AG04450 (cell line): ENCODE measurements at regions not wholly inside any gene's neighbourhood (a gene's known extent, or its start where the extent isn't known, plus 50 kb on each side); places are given as distances from the start of the nearest gene placed in this dataset.

Experiments
- CTCF ChIA-PET: fragments of 300-600, 350-600 bp; formaldehyde crosslinking; extraction: SDS; loops from one replicate; lab custom pipeline; 2022; ENCODE audit warnings: antibody characterized with exemption, inconsistent platforms; lab: Charles Lee
- POLR2A ChIA-PET: fragments of 350-600 bp; formaldehyde crosslinking; extraction: SDS; loops from one replicate; lab custom pipeline; 2021; ENCODE audit warnings: antibody characterized with exemption, inconsistent platforms; lab: Yijun Ruan, JAX
- DNase-seq: peaks from one replicate; pipeline ENCODE4 v3.0.0-alpha.2; 2011; ENCODE audit warnings: low read depth, low spot score
- H3K27ac ChIP-seq: one replicate; pipeline ENCODE4 v1.5.1; 2012; ENCODE audit warnings: low read depth, low read length, control low read depth
- H3K27me3 ChIP-seq: one replicate; pipeline ENCODE4 v1.6.0; 2012; ENCODE audit warnings: low read length; ENCODE audit not compliant: control insufficient read depth, insufficient read depth
- H3K4me3 ChIP-seq: 2 replicates; pipeline ENCODE4 v1.5.1; 2011; ENCODE audit warnings: mild to moderate bottlenecking, low read depth, low read length, control low read depth
- H3K9me3 ChIP-seq: 2 replicates; pipeline ENCODE4 v1.5.1; 2012; ENCODE audit warnings: low read length; ENCODE audit not compliant: control insufficient read depth, insufficient read depth
- CTCF ChIP-seq: IDR thresholded peaks from 2 replicates; pipeline ENCODE4 v1.5.1; 2011; ENCODE audit warnings: low read depth, low read length, control low read depth, inconsistent platforms

GRCh38 chr6:66664112-66664511 is 957.1 kb upstream of the EYS start:
- H3K27ac ChIP-seq = no peak overlapping the region
- POLR2A ChIA-PET = no interaction called here
- DNase-seq = no peak
- H3K9me3 ChIP-seq = no peaks in the 10 kb centered on the region
- no peak overlapping the region for H3K4me3 ChIP-seq
- CTCF ChIA-PET = no interaction called here
- H3K27me3 ChIP-seq = no peaks in the 10 kb centered on the region
- TF ChIP-seq CTCF = no peak

GRCh38 chr6:66662721-66663507 is 955.9 kb upstream of the EYS start:
- TF ChIP-seq CTCF = no peak
- Histone ChIP-seq H3K27ac (no peak overlapping the region), H3K27me3 (no peaks in the 10 kb centered on the region), H3K4me3 (no peak overlapping the region), H3K9me3 (no peaks in the 10 kb centered on the region)
- no peak for DNase-seq
- ChIA-PET CTCF (interaction anchor here (0.7 kb wide), 1 partner anchor 83 kb away, joined by 3 read pairs; no protein-coding TSS in a partner anchor), POLR2A (no interaction called here)

GRCh38 chr6:66662196-66662595 is 955.2 kb upstream of the EYS start:
- no peak for DNase-seq
- POLR2A ChIA-PET = no interaction called here
- CTCF ChIA-PET = interaction anchor here (0.7 kb wide), 1 partner anchor 83 kb away, joined by 3 read pairs; no protein-coding TSS in a partner anchor
- Histone ChIP-seq H3K27ac (no peak overlapping the region), H3K4me3 (no peak overlapping the region), H3K9me3 (no peaks in the 10 kb centered on the region), H3K27me3 (no peaks in the 10 kb centered on the region)
- peak; percentile 61 for TF ChIP-seq CTCF

GRCh38 chr6:66655420-66655819 is 948.4 kb upstream of the EYS start:
- POLR2A ChIA-PET = no interaction called here
- Histone ChIP-seq H3K27me3 (no peaks in the 10 kb centered on the region), H3K27ac (no peak overlapping the region), H3K9me3 (peaks cover 6% of the 10 kb centered on the region; the same call in 1 of the 2 replicates), H3K4me3 (no peak overlapping the region)
- DNase-seq = no peak
- CTCF ChIA-PET = no interaction called here
- no peak for TF ChIP-seq CTCF

GRCh38 chr6:66638518-66638917 is 931.5 kb upstream of the EYS start:
- no peak for TF ChIP-seq CTCF

More at GRCh38 chr6:66638518-66638917, 931.5 kb upstream of the EYS start:
- Histone ChIP-seq H3K27ac (no peak overlapping the region), H3K4me3 (no peak overlapping the region), H3K9me3 (no peaks in the 10 kb centered on the region), H3K27me3 (no peaks in the 10 kb centered on the region)
- CTCF ChIA-PET = no interaction called here
- DNase-seq = no peak
- POLR2A ChIA-PET = no interaction called here
